ENCODE measurements at regions not wholly inside any gene's neighbourhood (a gene's known extent, or its start where the extent isn't known, plus 50 kb on each side); places are given as distances from the start of the nearest gene placed in this dataset.

GRCh38 chr16:54547052-54547451 lies 260.5 kb upstream of the IRX3 start:
- DNase-seq (ENCODE audit: low spot score in 2 of 2): no peak
- no peak overlapping the region for H3K27ac ChIP-seq
- WGBS: 80% methylated on average over 4 of the region's 4 CpGs
- no peaks in the 10 kb centered on the region for H3K36me3 ChIP-seq
- TF ChIP-seq CTCF (IDR thresholded peaks at IDR 0.05) (no peak), POLR2A (IDR thresholded peaks at IDR 0.05) (no peak), POLR2AphosphoS5 (IDR thresholded peaks at IDR 0.05) (no peak), EP300 (IDR thresholded peaks at IDR 0.05) (no peak)
- peaks cover 9% of the 10 kb centered on the region for H3K4me1 ChIP-seq
- H3K4me3 ChIP-seq: no peak overlapping the region
- H3K9me3 ChIP-seq: no peaks in the 10 kb centered on the region
- H3K27me3 ChIP-seq: no peaks in the 10 kb centered on the region

GRCh38 chr16:54546521-54546920 lies 259.9 kb upstream of the IRX3 start:
- no peaks in the 10 kb centered on the region for H3K36me3 ChIP-seq
- no peak overlapping the region for H3K27ac ChIP-seq
- no peak for DNase-seq (ENCODE audit: low spot score in 2 of 2)
- no peaks in the 10 kb centered on the region for H3K27me3 ChIP-seq
- WGBS: 22% methylated on average over 5 of the region's 5 CpGs
- no peaks in the 10 kb centered on the region for H3K9me3 ChIP-seq
- no peak for TF ChIP-seq POLR2AphosphoS5 (IDR thresholded peaks at IDR 0.05)
- no peak for TF ChIP-seq EP300 (IDR thresholded peaks at IDR 0.05)
- TF ChIP-seq CTCF (IDR thresholded peaks at IDR 0.05): no peak
- TF ChIP-seq POLR2A (IDR thresholded peaks at IDR 0.05): no peak
- H3K4me1 ChIP-seq: peaks cover 9% of the 10 kb centered on the region
- H3K4me3 ChIP-seq: no peak overlapping the region

DNA sequence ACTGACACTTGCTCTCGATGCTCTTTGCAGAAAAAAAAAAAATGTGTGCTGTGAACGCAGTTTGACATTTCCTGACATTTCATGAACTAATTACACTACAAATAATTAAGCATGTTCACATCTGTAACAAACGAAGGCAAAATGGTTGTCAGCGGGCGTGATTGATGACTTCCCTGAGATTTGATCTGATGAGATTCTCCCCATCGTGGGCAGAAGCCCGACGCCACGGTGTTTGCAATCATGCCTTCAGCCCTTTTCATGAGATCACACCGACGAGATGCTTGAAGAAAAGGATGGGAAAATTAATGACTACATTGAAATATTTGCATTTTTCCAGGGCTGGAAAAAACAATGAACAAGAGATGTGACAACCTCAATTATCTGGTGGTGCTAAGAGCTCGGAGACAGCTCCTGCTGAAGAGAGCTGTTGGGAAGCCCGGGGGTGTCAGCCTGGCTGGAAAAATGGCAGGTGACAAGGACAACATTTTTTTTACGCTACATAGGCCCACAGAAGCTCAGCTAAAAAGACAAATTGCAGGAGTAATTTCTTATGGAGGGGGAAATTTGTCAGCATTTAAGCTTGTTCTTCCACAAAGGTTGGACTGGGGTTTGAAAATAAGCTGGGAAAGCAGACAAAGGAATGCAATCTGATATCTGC lies 259.4 kb upstream of the IRX3 start:
- TF ChIP-seq POLR2AphosphoS5 (IDR thresholded peaks at IDR 0.05): no peak
- no peak for TF ChIP-seq CTCF (IDR thresholded peaks at IDR 0.05)
- no peak for TF ChIP-seq EP300 (IDR thresholded peaks at IDR 0.05)
- TF ChIP-seq POLR2A (IDR thresholded peaks at IDR 0.05): no peak
- WGBS: 32% methylated on average over 14 of the region's 14 CpGs
- H3K27ac ChIP-seq: no peak overlapping the region
- no peaks in the 10 kb centered on the region for H3K36me3 ChIP-seq
- H3K4me3 ChIP-seq: no peak overlapping the region
- DNase-seq (ENCODE audit: low spot score in 2 of 2): no peak
- no peaks in the 10 kb centered on the region for H3K27me3 ChIP-seq
- peaks cover 9% of the 10 kb centered on the region for H3K4me1 ChIP-seq
- H3K9me3 ChIP-seq: no peaks in the 10 kb centered on the region

- peaks cover 9% of the 10 kb centered on the region for H3K4me1 ChIP-seq
- H3K27ac ChIP-seq: no peak overlapping the region
- H3K36me3 ChIP-seq: no peaks in the 10 kb centered on the region
- DNase-seq (ENCODE audit: low spot score in 2 of 2): no peak
- 75% methylated on average over 7 of the region's 7 CpGs for WGBS
- H3K4me3 ChIP-seq: no peak overlapping the region
- no peak for TF ChIP-seq CTCF (IDR thresholded peaks at IDR 0.05)
- TF ChIP-seq POLR2AphosphoS5 (IDR thresholded peaks at IDR 0.05): no peak
- no peak for TF ChIP-seq POLR2A (IDR thresholded peaks at IDR 0.05)
- TF ChIP-seq EP300 (IDR thresholded peaks at IDR 0.05): no peak
- H3K9me3 ChIP-seq: no peaks in the 10 kb centered on the region
- no peaks in the 10 kb centered on the region for H3K27me3 ChIP-seq
Measured at GRCh38 chr16:54544553-54545180, 258.1 kb upstream of the IRX3 start.

- 87% methylated on average over 13 of the region's 13 CpGs for WGBS
Measured at GRCh38 chr16:54542805-54543505, 256.4 kb upstream of the IRX3 start.

More at GRCh38 chr16:54542805-54543505, 256.4 kb upstream of the IRX3 start:
- no peak overlapping the region for H3K27ac ChIP-seq
- peaks cover 9% of the 10 kb centered on the region for H3K4me1 ChIP-seq
- H3K9me3 ChIP-seq: no peaks in the 10 kb centered on the region
- TF ChIP-seq EP300 (IDR thresholded peaks at IDR 0.05): no peak
- no peak for TF ChIP-seq POLR2A (IDR thresholded peaks at IDR 0.05)
- TF ChIP-seq POLR2AphosphoS5 (IDR thresholded peaks at IDR 0.05): no peak
- no peak for TF ChIP-seq CTCF (IDR thresholded peaks at IDR 0.05)
- no peak for DNase-seq (ENCODE audit: low spot score in 2 of 2)
- H3K27me3 ChIP-seq: no peaks in the 10 kb centered on the region
- no peaks in the 10 kb centered on the region for H3K36me3 ChIP-seq
- no peak overlapping the region for H3K4me3 ChIP-seq

All from suprapubic skin (tissue), 4 donors.